ENCODE measurements at regions not wholly inside any gene's neighbourhood (a gene's known extent, or its start where the extent isn't known, plus 50 kb on each side); places are given as distances from the start of the nearest gene placed in this dataset.

DNA sequence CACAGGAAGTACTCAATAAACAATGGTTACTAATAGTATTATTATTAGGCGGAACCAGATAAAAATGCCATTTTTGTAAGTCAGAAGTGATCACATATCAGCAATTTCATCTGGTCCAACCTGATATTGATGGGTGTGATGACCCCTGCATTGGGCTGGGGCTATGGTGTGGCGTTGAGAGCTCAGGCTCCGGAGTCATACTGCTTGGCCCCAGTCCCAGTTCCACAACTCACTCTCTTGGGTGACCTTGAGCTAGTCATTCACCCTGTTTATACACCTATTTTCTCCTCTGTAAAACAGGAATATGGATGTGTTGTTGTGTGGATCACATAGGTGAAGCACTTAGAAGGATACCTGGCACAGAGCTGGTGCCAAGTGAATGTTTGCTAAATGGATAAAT is 229.4 kb upstream of the POU3F1 start:
- no peak for DNase-seq

DNA sequence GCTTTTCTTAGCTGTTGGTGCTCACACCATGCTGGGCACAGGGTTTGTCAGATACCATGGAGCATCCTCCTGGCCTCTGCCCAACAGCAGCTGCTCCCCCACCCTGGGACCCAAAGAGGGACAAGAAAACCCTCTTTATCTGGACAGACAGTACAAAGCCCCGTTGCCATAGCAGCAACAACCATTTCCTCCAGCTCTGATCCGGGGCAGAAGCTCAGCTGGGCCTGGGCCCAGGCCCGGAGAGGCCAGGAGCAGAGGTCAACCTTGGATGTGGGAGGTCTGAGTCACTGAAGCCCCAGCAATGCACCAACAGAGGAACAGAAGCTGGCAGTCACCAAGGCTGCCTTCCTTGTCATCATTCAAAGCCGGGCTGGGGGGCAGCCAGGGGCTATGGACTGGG is 228.4 kb upstream of the POU3F1 start:
- DNase-seq, result no peak

GRCh38 chr1:38273196-38273804 is 226.7 kb upstream of the POU3F1 start:
- DNase-seq, result no peak

DNA sequence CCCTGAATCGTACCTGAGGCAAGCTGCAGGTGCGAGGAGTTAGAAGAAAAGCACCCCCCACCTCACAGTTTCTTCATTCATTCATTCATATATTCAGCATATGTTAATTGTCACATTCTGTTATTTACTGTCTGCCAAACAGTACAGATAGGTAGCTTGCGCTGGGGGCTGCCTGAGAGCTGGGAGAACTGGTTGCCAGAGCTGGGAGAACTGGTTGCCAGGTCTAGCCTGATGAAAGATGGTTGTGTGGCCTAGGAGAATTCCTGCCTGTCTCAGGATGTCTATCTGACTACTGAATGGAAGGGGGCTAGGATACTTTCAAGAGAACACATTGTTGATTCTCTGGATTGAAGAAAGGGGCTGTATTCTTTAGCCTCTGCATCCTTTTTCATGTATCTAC is 225.9 kb upstream of the POU3F1 start:
- DNase-seq, result no peak

GRCh38 chr1:38270849-38271633 is 224.4 kb upstream of the POU3F1 start:
- DNase-seq, result no peak

- no peak for DNase-seq
These were observed 223.6 kb upstream of the POU3F1 start for GRCh38 chr1:38269923-38270848.

DNA sequence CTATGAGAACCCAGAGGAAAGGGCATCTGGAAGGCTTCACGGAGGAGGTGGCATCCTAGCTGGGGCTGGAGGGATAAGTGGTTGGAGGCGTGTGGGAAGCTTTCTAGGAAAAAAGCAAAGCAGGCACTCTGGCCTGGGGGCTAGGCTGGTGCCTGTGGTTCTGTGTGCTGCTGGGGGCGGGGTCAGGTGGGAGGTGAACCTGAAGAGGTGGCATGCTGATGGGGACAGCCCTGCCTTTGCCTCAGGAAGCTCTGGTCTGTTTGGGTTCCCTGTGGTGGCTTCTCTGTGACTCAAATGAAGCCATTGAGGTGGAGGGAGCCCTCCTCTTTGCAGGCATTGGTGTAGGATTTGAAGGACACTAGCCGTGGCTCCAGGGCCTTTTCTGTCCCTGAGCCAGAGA is 221.6 kb upstream of the POU3F1 start:
- DNase-seq, result no peak

- DNase-seq, result no peak
These were observed 220.7 kb upstream of the POU3F1 start for GRCh38 chr1:38267037-38268036.

GRCh38 chr1:38266197-38266520 is 219.6 kb upstream of the POU3F1 start:
- DNase-seq, result no peak

DNA sequence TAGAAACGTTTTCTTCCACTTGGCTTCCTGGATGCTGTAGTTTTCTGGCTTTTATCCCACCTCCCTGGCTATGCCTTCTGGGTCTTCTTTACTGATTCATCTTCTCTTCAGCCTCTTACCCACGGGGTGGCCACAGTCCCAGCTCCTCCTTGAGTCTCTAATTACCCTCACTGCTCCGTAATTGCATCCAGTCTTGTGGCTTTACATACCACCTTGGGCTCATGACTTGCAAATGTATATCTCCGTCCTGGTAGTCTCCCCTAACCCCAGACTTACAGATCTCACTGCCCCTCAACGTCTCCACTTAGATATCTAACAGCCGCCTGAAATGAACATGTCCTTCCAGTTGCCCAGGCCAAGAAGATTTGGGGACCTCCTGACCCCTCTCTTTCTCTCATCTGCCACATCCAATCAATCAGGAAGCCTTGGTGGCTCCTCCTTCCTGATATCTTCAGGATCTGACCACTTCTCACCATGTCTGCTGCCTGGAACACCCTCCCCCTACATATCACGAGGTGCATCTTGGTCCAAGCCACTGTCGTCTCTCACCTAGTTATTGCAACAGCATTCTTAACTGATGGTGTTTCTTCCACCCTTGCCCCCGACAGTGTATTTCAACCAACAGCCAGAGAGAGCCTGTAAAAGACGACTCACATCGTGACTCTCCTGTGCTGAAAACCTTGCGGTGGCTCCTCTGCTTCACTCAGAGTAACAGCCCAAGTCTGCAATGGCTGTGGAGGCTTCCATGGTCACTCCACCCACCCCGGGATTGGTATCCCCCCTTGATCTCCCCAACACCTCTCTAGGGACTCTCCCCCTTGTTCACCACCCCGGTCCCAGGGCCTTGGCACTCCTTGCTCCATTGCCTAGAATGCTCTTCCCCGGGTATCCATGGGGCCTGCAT is 219.0 kb upstream of the POU3F1 start:
- no peak for DNase-seq

GRCh38 chr1:38263438-38263837 is 216.8 kb upstream of the POU3F1 start:
- DNase-seq, result no peak

- DNase-seq, result no peak
These were observed 215.0 kb upstream of the POU3F1 start for GRCh38 chr1:38261574-38261973.

- DNase-seq, result no peak
These were observed 211.6 kb upstream of the POU3F1 start for GRCh38 chr1:38258085-38258627.

DNA sequence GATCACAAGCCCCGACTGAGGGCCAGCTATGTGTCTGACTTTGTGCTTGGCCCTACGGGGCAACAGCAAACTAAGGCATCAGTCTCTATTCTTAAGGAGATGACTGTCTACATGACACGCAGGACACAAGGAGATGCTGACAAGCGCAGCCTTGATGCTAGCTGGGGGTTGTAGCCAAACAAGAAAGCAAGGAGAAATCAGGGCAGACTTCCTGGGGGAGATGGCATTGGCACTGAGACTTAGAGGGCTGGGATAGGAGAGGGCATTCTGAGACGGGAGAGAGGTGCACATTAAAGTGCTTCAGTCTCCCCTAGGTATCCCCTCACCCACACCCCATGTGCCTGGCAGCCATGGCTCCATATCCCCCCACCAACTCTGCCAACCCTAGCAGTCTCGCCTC is 210.8 kb upstream of the POU3F1 start:
- no peak for DNase-seq

- DNase-seq, result no peak
These were observed 209.5 kb upstream of the POU3F1 start for GRCh38 chr1:38256072-38256471.

DNA sequence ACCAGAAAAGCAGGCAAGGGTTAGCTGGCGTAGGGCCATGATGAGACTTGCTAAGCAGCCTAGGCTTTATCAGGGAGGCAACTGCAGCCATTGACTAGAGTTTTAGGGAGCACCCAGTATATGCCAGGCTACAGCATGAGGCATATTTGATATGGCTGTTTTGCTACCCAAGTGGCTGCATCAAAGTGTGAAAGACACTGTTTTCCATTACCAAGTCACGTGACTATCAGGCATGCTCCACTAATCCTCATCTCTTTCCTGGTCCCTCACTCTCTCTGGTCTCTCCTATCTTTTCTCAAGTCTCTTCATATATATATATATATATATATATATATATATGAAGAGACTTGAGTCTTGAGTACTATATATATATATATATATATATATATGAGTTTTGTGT is 206.7 kb upstream of the POU3F1 start:
- DNase-seq, result no peak

DNA sequence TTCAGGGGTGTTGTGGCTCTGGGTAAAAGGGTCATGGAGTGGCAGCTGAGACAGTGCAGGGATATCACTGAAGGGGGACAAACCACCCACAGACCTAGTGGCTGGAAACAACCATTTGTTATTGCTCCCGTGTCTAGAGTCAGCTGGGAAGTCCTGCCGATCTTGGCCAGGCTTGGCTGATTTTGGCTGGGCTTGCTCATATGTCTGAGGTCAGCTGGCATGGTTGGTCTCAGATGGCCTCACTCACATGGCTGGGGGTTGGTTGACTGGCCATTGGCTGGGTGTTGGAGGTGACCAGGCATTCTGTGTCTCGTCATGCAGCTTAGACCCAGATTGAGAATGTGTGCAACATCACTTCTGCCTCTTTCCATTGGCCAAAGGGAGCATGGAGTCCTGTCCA is 203.8 kb upstream of the POU3F1 start:
- DNase-seq, result no peak

GRCh38 chr1:38249001-38249400 is 202.4 kb upstream of the POU3F1 start:
- DNase-seq, result no peak

DNA sequence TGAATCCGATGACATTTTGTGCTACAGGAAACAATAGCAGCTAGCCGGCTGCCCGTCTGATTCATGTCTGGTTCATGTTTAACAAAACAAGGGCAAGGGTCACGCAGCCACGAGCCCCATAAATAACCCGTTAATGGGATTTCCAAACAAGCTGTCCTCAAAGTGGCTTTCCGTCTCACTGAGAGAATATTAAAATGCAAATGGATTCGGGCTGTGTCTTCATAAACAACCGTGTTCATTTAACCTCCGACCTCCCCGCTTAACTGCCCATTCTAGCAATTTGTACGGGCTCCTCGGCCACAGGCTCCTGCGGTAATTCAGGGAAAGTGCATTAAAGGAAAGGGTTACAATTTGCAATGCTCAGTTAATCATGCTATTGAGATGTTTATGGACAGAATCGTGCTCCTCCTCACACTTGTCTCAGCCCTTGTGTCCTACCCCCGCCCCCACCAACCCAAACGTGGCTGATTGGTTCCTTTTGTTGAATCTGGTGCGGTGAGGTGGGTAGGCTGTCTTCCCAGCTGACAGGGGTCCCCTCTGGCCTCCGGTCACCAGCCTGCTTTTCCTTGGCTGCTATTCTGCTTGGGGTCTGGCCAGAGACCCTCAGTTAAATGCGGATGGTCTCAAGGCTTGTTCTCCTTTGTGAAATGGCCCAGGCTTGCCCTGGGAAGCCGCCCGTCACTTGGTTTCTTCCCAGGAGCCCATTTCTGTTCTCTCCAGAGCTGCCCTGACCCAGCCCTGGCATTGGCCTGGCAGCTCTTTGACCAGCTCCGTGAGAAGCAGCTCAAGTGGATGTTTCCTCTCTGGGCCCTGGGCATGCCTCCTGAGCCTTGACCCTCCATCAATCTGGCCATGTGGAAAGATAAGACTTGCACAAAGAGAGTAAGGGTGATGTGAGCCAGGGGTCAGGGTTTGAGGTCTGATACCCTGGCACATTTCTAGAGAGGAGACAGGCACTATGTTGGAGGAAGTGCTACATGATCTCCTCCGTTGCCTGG is 200.7 kb upstream of the POU3F1 start:
- DNase-seq, result no peak
